HG03025 (cell line): ENCODE measurements at regions not wholly inside any gene's neighbourhood (a gene's known extent, or its start where the extent isn't known, plus 50 kb on each side); places are given as distances from the start of the nearest gene placed in this dataset.

Experiments
- ATAC-seq: cut with Tn5 transposase; IDR thresholded peaks from one replicate; pipeline ENCODE4 v1.9.1; 2021; ENCODE audit warnings: mild to moderate bottlenecking, moderate library complexity; ENCODE audit not compliant: unreplicated experiment, low FRiP score

GRCh38 chr12:115129727-115130126 lies 445.8 kb upstream of the TBX3 start:
- no peak for ATAC-seq

- ATAC-seq: no peak
These were observed 437.1 kb upstream of the TBX3 start for GRCh38 chr12:115121053-115121452.

DNA sequence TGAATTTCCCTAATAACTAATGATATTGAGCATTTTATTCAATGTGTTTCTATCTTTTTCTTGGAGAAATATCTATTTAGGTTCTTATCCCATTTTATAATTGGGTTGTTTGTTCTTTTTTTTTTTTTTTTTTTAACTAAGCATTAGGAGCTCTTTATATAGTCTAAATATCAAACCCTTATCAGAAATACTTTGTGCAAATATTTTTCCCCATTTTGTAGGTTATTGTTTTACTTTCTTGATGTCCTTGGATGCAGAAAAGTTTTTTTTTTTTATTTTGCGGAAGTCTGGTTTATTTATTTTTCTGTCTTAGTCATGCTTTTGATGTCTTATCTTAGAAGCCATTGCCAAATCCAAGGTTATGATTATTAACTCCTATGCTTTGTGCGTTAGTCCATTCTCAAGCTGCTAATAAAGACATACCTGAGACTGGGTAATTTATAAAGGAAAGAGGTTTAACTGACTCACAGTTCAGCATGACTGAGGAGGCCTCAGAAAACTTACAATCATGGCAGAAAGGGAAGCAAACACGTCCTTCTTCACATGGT lies 434.3 kb upstream of the TBX3 start:
- ATAC-seq: no peak

- ATAC-seq: no peak
These were observed 430.2 kb upstream of the TBX3 start for GRCh38 chr12:115114140-115114539.

- no peak for ATAC-seq
These were observed 425.9 kb upstream of the TBX3 start for GRCh38 chr12:115109863-115110262.

GRCh38 chr12:115108129-115109100 lies 424.4 kb upstream of the TBX3 start:
- no peak for ATAC-seq

DNA sequence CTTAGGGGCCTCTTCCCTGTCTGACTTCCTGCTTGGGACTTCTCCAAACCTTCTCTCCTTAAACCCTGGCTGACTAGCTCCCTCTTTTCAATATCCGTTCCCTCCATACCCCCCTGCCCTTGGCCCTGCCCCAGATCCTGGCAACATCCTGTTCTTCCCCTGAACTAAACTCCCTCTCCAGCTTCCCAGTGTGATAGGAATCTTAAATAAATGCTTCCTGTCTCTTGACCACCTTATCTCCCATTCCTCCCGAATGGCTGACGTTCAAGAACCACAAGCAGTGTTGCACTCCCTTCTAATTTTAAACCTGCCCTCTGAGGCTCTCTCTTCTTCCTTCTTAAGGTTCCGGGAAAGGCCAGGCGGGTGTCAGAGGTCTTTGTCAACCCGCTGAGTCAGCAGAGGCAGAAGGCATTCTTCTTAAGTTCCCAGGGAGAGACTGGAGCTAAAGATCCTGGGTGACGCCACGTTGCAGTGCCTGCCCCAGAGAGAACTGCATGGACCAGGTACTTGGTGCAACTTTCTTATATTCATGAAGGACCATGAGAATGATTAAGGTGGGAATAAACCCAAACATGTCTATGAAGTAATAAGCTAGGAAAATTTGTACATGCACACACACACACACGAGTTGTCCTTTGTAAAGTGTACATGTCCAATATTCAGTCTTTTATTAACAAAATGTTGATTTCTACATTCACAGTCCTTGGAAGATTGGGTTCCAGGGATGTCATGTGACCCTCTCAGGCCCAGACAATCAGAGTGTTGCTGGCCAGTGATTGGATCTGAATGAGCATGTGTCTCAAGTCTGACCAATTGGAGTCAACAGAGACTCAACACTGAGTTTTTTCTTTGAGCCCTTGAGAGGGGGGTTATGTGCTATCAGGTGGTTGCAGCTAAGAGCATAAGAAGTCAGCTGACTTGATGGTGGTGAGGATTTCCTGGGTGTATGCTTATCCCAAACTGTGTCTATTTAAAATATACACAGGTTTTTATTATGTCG lies 420.2 kb upstream of the TBX3 start:
- ATAC-seq: no peak

- no peak for ATAC-seq
These were observed 418.5 kb upstream of the TBX3 start for GRCh38 chr12:115102450-115102849.

- ATAC-seq: no peak
These were observed 417.5 kb upstream of the TBX3 start for GRCh38 chr12:115101520-115101919.

- no peak for ATAC-seq
These were observed 413.4 kb upstream of the TBX3 start for GRCh38 chr12:115097416-115097815.

- no peak for ATAC-seq
These were observed 412.8 kb upstream of the TBX3 start for GRCh38 chr12:115096588-115097397.

DNA sequence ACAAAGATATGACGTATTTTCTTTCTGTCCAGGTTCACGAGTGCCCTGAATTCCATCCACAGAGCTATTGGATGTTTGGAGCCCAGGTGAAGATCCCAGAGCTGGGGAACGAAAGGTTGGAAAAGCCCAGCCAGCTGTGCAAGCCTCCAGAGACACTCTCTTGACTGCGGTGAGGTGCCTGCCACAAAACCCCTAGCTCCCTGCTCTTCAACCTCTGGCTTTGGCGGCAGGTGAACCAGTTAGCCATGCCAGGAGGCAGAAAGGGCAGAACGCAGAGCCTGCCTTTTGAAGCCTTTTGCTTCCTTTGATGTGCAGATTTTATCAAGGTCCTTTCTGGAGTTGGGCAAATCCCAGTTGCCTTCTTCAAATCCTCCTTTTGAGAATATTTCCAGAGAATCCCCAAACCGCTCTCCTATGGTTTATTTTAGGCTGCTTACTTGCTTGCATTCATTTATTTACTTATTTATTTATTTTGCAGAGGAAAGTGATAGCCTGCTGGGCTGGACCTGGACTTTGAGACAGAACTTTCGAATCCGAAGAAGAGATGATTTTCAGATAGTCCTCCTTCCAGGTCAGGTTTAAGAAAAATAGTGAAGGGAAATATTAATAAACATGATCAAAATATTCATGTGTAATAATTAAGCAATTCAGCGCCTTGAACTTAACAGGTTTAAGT lies 411.2 kb upstream of the TBX3 start:
- no peak for ATAC-seq

DNA sequence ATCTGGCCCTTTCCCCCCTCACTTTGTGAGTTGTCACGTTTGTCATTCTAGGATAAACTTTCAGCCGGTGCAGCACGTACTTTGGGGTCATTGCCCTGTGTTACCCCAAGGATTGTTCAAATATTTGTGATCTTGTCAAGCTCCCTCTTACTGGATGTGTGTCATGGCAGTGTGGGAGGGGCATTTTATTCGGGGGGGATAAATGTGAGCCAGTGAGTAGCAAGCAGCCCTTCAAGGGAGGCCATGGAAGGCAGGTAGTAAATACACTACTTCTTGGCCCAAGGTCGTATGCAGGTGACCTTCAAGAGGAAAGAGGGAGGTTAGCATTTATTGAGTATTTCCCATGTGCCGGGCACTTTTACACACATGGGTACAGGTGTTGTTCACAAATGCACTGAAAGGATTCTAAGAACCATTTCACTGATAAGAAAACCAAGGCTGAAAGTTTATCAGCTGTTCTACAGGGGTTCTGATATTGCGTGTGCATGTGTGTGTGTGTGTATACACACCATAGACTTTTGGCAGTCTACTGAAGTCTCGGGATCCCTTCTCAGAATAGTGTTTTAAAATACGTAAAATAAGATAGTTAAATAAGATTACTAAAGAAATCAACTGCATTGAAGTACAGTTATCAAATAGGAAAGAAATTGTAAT lies 410.3 kb upstream of the TBX3 start:
- ATAC-seq: no peak

GRCh38 chr12:115093261-115093660 lies 409.3 kb upstream of the TBX3 start:
- no peak for ATAC-seq

GRCh38 chr12:115090783-115091182 lies 406.8 kb upstream of the TBX3 start:
- no peak for ATAC-seq

DNA sequence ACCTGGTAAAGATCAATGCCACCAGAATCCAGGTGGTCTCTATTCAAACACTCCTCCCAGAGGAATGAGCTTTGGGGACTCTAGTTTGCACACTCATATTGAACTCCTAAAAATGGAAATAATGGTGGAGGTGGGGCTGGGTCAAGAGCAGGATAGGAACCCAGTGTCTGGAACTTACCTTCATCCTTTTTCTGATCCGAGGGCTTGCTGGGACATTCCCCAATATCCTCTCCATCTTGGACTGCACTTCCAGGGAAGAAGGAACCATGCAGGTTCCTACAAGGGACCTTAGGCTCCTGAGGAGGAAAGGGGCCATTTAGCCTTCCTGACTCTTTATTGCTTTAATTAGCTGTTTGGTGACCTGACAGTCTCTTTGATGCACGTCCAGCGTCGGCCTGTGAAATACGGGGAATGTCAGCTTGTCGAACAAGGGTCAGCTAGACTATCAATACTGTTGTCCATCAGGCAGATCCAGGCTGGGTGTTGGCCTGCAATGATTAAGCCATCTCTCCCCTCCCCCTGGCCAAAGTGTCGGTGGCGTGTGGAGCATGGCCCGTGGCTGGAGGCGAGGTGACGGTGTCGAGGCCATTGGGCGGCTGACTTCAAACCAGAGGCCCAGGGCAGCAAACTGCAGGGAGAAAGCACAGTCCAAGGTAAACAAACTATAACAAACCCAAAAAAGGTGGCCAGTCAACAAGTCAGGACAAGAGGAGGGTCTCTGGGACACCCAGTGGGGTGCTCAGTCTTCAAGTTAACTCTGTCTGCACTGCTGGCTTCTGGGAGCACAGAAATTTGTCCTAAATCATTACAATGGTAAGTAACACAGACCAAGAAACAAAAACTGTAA lies 405.2 kb upstream of the TBX3 start:
- ATAC-seq: no peak

GRCh38 chr12:115088328-115088994 lies 404.5 kb upstream of the TBX3 start:
- ATAC-seq: no peak

DNA sequence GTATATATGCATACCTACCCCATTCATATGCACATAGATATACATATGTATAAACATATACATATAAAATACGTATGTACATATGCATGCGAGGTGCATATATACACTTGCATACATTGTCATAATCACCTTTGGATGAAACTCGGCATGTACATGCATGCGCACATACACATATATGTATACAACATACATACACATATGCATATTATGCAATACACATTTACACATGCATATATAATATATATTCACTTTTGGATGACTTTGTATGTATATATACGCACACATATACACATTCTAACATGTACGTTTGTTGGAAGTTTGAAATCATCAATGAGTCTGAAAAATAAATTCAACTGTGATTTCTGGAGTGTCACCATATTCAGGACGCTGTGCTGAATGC lies 401.6 kb upstream of the TBX3 start:
- no peak for ATAC-seq
